DND-41 (cell line): ENCODE measurements at regions not wholly inside any gene's neighbourhood (a gene's known extent, or its start where the extent isn't known, plus 50 kb on each side); places are given as distances from the start of the nearest gene placed in this dataset.

Experiments used
- EZH2 ChIP-seq: IDR thresholded peaks from 3 replicates; pipeline ENCODE4 v1.6.1; 2012; ENCODE audit warnings: borderline replicate concordance, low read depth, mild to moderate bottlenecking, moderate library complexity, low read length, inconsistent platforms; ENCODE audit not compliant: severe bottlenecking
- TF ChIP-seq, protein P1 (sequence below): IDR thresholded peaks from 2 replicates; pipeline ENCODE4 v1.5.1; 2012; ENCODE audit warnings: borderline replicate concordance, low read length, moderate library complexity, mild to moderate bottlenecking; ENCODE audit not compliant: poor library complexity, severe bottlenecking; ENCODE audit errors: extremely low read depth

DNA sequence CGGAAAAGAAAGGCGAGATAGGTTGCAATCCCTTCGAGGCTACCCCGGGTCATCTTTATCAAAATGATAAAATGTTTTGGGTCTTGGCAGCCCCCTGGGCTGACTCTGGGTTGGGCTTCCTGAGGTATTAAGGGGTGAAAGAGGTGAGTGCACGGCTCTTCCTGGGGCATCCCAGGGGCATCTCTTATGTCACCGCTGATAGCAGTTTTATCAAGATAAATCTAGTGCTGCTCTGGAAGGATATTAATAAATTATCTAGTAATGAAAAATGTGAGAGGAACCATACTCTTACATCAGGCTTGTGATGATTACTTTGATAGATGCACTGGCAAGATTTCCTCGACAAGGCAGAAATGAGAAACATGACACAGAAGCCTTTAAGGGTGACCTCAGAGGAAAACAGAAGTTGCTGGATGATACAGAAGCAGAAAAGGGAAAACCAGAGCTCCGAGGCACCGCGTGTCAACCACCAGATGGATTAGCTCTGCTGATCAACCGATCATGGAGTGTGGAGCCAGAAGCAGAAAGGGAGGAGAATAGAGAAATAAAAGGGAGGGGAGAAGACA lies 491.3 kb downstream of the TMEM114 start:
- TF ChIP-seq, protein P1, sequence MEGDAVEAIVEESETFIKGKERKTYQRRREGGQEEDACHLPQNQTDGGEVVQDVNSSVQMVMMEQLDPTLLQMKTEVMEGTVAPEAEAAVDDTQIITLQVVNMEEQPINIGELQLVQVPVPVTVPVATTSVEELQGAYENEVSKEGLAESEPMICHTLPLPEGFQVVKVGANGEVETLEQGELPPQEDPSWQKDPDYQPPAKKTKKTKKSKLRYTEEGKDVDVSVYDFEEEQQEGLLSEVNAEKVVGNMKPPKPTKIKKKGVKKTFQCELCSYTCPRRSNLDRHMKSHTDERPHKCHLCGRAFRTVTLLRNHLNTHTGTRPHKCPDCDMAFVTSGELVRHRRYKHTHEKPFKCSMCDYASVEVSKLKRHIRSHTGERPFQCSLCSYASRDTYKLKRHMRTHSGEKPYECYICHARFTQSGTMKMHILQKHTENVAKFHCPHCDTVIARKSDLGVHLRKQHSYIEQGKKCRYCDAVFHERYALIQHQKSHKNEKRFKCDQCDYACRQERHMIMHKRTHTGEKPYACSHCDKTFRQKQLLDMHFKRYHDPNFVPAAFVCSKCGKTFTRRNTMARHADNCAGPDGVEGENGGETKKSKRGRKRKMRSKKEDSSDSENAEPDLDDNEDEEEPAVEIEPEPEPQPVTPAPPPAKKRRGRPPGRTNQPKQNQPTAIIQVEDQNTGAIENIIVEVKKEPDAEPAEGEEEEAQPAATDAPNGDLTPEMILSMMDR = no peak
- TF ChIP-seq EZH2 = no peak
